LNCaP clone FGC (cell line): ENCODE measurements at regions not wholly inside any gene's neighbourhood (a gene's known extent, or its start where the extent isn't known, plus 50 kb on each side); places are given as distances from the start of the nearest gene placed in this dataset.

Source experiments
- DNase-seq: peaks from one replicate; pipeline ENCODE4 v3.0.0-alpha.2; 2011; ENCODE audit warnings: low read depth
- H3K4me3 ChIP-seq: 2 replicates; pipeline ENCODE4 v1.5.1; 2011; ENCODE audit warnings: mild to moderate bottlenecking, low read depth, low read length, control low read depth
- TF ChIP-seq, protein P1 (sequence below): IDR thresholded peaks from 2 replicates; pipeline ENCODE4 v1.5.1; 2012; ENCODE audit warnings: mild to moderate bottlenecking; ENCODE audit not compliant: control insufficient read depth, insufficient read depth; ENCODE audit errors: extremely low read depth

DNA sequence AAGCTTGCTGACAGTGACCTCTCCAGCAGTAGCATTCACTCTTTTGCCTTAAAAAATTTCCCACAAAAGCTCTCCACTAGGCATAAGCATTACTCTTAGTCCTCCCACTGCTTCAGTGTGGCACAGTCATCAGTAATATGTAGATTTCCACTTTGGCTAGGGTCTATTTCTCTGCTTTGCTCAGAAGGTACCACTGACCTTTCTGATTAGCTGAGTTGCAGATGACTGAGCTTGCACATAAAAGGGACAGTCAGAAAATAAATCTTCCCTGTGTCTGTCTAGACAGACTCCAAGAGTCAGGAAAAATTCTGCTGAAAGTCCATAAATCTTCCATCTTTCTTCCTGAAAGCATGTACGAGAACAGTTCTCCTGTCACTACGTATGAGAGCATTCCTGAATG is 56.6 kb upstream of the APP start:
- DNase-seq, result no peak
- H3K4me3 ChIP-seq, result no peak overlapping the region
- TF ChIP-seq, protein P1, sequence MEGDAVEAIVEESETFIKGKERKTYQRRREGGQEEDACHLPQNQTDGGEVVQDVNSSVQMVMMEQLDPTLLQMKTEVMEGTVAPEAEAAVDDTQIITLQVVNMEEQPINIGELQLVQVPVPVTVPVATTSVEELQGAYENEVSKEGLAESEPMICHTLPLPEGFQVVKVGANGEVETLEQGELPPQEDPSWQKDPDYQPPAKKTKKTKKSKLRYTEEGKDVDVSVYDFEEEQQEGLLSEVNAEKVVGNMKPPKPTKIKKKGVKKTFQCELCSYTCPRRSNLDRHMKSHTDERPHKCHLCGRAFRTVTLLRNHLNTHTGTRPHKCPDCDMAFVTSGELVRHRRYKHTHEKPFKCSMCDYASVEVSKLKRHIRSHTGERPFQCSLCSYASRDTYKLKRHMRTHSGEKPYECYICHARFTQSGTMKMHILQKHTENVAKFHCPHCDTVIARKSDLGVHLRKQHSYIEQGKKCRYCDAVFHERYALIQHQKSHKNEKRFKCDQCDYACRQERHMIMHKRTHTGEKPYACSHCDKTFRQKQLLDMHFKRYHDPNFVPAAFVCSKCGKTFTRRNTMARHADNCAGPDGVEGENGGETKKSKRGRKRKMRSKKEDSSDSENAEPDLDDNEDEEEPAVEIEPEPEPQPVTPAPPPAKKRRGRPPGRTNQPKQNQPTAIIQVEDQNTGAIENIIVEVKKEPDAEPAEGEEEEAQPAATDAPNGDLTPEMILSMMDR, result no peak

DNA sequence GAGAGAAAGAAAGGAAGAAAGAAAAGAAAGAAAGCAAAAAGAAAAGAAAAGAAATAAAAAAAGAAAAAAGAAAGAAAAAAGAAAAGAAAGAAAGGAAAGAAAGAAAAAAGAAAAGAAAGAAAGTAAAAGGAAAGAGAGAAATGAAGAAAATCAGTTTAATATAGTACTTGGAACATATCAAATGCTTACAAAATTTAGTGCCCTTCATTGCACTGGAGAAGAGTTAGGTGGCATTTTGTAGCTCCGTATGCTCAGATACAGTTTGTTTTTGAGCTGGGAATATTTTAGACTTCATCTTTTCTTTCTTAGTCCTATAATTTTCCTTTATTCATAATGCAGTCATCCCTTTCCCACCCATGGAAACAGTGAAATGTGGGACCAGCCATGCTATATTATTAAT is 56.2 kb upstream of the APP start:
- no peak overlapping the region for H3K4me3 ChIP-seq
- no peak for DNase-seq
- TF ChIP-seq, protein P1, result no peak

DNA sequence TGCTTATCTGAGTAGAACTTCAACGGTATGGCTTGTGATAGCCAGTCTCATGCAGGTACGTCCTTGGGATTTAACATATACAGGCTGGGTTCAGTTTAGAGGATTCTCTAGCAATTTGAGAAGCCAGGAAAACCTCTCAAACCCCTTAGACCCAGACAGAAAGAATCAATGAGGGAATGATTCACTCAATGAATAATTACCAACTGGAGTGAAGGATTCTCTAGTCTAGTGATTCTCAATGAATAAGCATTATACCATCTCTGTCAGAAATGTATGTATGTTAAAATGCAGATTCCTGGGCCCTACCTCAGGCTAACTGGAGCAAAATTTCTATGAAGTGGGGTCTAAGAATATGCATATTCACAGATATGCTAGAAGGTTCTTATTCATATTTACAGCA is 54.5 kb upstream of the APP start:
- no peak for DNase-seq
- H3K4me3 ChIP-seq, result no peak overlapping the region
- TF ChIP-seq, protein P1, result no peak

DNA sequence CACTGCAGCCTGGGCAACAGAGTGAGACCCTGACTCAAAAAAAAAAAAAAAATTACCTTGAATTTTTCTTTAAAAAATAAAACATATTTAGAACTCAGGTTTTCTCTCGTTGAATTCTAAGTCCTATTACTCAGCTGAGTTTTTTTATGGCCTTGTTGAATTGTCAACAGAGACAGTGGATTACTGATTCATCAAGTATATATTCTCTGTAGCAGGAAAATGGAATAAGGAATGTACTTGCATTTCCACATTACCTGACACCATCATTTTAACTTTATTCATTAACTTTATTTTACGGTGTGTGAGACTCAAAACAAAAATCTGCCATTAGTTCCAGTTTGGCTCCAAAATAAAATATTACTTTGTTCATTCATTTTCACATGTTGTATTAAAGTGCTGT is 53.8 kb upstream of the APP start:
- DNase-seq, result no peak
- no peak overlapping the region for H3K4me3 ChIP-seq
- TF ChIP-seq, protein P1, result no peak
